ENCODE measurements at regions not wholly inside any gene's neighbourhood (a gene's known extent, or its start where the extent isn't known, plus 50 kb on each side); places are given as distances from the start of the nearest gene placed in this dataset.

DNA sequence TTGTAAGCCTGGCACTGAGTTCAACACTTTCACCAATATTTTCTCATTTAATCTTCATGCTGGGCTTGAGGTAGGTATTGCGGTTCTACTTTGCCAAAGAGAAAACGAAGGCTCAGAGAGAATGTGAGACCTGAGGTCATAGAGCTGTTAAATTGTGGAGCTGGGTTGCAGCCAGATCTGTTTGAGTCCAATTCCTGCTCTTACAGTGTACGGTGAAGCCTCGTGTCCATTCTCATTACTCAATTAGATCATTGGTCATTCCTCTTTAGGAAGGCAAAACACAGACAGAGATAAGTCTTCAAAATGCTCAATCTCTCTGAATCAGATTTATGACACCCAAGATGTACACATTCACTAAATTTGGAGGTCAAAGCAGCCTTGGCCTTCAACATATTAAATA lies 559.0 kb upstream of the DAB1 start:
- TF ChIP-seq RAD21 (IDR thresholded peaks at IDR 0.05; ENCODE audit: insufficient read depth, low read depth, low read length) (no peak), ZSCAN29 (IDR thresholded peaks at IDR 0.05) (no peak), FOXK2 (IDR thresholded peaks at IDR 0.05) (no peak), POLR2A (IDR thresholded peaks at IDR 0.05; ENCODE audit: low read depth, low read length) (no peak)
- TF ChIP-seq, protein P1, sequence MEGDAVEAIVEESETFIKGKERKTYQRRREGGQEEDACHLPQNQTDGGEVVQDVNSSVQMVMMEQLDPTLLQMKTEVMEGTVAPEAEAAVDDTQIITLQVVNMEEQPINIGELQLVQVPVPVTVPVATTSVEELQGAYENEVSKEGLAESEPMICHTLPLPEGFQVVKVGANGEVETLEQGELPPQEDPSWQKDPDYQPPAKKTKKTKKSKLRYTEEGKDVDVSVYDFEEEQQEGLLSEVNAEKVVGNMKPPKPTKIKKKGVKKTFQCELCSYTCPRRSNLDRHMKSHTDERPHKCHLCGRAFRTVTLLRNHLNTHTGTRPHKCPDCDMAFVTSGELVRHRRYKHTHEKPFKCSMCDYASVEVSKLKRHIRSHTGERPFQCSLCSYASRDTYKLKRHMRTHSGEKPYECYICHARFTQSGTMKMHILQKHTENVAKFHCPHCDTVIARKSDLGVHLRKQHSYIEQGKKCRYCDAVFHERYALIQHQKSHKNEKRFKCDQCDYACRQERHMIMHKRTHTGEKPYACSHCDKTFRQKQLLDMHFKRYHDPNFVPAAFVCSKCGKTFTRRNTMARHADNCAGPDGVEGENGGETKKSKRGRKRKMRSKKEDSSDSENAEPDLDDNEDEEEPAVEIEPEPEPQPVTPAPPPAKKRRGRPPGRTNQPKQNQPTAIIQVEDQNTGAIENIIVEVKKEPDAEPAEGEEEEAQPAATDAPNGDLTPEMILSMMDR (IDR thresholded peaks at IDR 0.05 in 2 of 3, conservative IDR thresholded peaks at IDR 0.05 in 1 of 3; ENCODE audit: control insufficient read depth in 2 of 3, extremely low read depth in 1 of 3, insufficient read depth in 1 of 3, low read depth in 3 of 3, low read length in 3 of 3) = no peak
- TF ChIP-seq, protein P2, sequence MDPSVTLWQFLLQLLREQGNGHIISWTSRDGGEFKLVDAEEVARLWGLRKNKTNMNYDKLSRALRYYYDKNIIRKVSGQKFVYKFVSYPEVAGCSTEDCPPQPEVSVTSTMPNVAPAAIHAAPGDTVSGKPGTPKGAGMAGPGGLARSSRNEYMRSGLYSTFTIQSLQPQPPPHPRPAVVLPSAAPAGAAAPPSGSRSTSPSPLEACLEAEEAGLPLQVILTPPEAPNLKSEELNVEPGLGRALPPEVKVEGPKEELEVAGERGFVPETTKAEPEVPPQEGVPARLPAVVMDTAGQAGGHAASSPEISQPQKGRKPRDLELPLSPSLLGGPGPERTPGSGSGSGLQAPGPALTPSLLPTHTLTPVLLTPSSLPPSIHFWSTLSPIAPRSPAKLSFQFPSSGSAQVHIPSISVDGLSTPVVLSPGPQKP (IDR thresholded peaks at IDR 0.05; ENCODE audit: low read depth, low read length) = no peak
- TF ChIP-seq, protein P3, sequence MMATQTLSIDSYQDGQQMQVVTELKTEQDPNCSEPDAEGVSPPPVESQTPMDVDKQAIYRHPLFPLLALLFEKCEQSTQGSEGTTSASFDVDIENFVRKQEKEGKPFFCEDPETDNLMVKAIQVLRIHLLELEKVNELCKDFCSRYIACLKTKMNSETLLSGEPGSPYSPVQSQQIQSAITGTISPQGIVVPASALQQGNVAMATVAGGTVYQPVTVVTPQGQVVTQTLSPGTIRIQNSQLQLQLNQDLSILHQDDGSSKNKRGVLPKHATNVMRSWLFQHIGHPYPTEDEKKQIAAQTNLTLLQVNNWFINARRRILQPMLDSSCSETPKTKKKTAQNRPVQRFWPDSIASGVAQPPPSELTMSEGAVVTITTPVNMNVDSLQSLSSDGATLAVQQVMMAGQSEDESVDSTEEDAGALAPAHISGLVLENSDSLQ (IDR thresholded peaks at IDR 0.05) = no peak
- TF ChIP-seq, protein P4, sequence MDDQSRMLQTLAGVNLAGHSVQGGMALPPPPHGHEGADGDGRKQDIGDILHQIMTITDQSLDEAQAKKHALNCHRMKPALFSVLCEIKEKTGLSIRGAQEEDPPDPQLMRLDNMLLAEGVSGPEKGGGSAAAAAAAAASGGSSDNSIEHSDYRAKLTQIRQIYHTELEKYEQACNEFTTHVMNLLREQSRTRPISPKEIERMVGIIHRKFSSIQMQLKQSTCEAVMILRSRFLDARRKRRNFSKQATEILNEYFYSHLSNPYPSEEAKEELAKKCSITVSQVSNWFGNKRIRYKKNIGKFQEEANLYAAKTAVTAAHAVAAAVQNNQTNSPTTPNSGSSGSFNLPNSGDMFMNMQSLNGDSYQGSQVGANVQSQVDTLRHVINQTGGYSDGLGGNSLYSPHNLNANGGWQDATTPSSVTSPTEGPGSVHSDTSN (IDR thresholded peaks at IDR 0.05; ENCODE audit: insufficient replicate concordance, low read depth, low read length) = no peak

All from GM12878 (cell line).